ENCODE measurements at regions not wholly inside any gene's neighbourhood (a gene's known extent, or its start where the extent isn't known, plus 50 kb on each side); places are given as distances from the start of the nearest gene placed in this dataset.

GRCh38 chr3:159892801-159893200 is 95.8 kb upstream of the IL12A start:
- Mint-ChIP-seq H3K4me1 (ENCODE audit: low read depth, unreplicated experiment) (peaks cover 15% of the 10 kb centered on the region), H3K9me3 (ENCODE audit: unreplicated experiment) (peaks cover 2% of the 10 kb centered on the region), H3K4me3 (ENCODE audit: unreplicated experiment) (no peak overlapping the region), H3K36me3 (ENCODE audit: unreplicated experiment) (peaks cover 4% of the 10 kb centered on the region), H3K27ac (ENCODE audit: unreplicated experiment) (no peak overlapping the region), H3K27me3 (ENCODE audit: unreplicated experiment) (no peaks in the 10 kb centered on the region)
- no peak for DNase-seq
- TF ChIP-seq CTCF (IDR thresholded peaks at IDR 0.05; ENCODE audit: partially characterized antibody, unreplicated experiment), result no peak

GRCh38 chr3:159894386-159894785 is 94.2 kb upstream of the IL12A start:
- peaks cover 5% of the 10 kb centered on the region for H3K9me3 Mint-ChIP-seq (ENCODE audit: unreplicated experiment)
- TF ChIP-seq CTCF (IDR thresholded peaks at IDR 0.05; ENCODE audit: partially characterized antibody, unreplicated experiment), result no peak
- no peaks in the 10 kb centered on the region for H3K27me3 Mint-ChIP-seq (ENCODE audit: unreplicated experiment)
- peaks cover 19% of the 10 kb centered on the region for H3K4me1 Mint-ChIP-seq (ENCODE audit: low read depth, unreplicated experiment)
- H3K27ac Mint-ChIP-seq (ENCODE audit: unreplicated experiment), result peak overlapping the region; percentile 84
- H3K4me3 Mint-ChIP-seq (ENCODE audit: unreplicated experiment), result peak overlapping the region; percentile 30
- DNase-seq, result peak; percentile 22
- H3K36me3 Mint-ChIP-seq (ENCODE audit: unreplicated experiment), result peaks cover 4% of the 10 kb centered on the region

GRCh38 chr3:159895430-159895829 is 93.2 kb upstream of the IL12A start:
- TF ChIP-seq CTCF (IDR thresholded peaks at IDR 0.05; ENCODE audit: partially characterized antibody, unreplicated experiment), result no peak
- no peak overlapping the region for H3K4me3 Mint-ChIP-seq (ENCODE audit: unreplicated experiment)
- no peak overlapping the region for H3K27ac Mint-ChIP-seq (ENCODE audit: unreplicated experiment)
- H3K9me3 Mint-ChIP-seq (ENCODE audit: unreplicated experiment), result peaks cover 5% of the 10 kb centered on the region
- peaks cover 19% of the 10 kb centered on the region for H3K4me1 Mint-ChIP-seq (ENCODE audit: low read depth, unreplicated experiment)
- peaks cover under 1% of the 10 kb centered on the region for H3K27me3 Mint-ChIP-seq (ENCODE audit: unreplicated experiment)
- no peak for DNase-seq
- H3K36me3 Mint-ChIP-seq (ENCODE audit: unreplicated experiment), result peaks cover 4% of the 10 kb centered on the region

- H3K27me3 Mint-ChIP-seq (ENCODE audit: unreplicated experiment), result peaks cover 4% of the 10 kb centered on the region
- DNase-seq, result no peak
These were observed 92.1 kb upstream of the IL12A start for GRCh38 chr3:159896543-159896942.

More at GRCh38 chr3:159896543-159896942, 92.1 kb upstream of the IL12A start:
- H3K4me3 Mint-ChIP-seq (ENCODE audit: unreplicated experiment), result no peak overlapping the region
- no peak overlapping the region for H3K27ac Mint-ChIP-seq (ENCODE audit: unreplicated experiment)
- H3K4me1 Mint-ChIP-seq (ENCODE audit: low read depth, unreplicated experiment), result peaks cover 20% of the 10 kb centered on the region
- peaks cover 5% of the 10 kb centered on the region for H3K9me3 Mint-ChIP-seq (ENCODE audit: unreplicated experiment)
- no peak for TF ChIP-seq CTCF (IDR thresholded peaks at IDR 0.05; ENCODE audit: partially characterized antibody, unreplicated experiment)
- peaks cover 4% of the 10 kb centered on the region for H3K36me3 Mint-ChIP-seq (ENCODE audit: unreplicated experiment)
